ENCODE measurements at regions not wholly inside any gene's neighbourhood (a gene's known extent, or its start where the extent isn't known, plus 50 kb on each side); places are given as distances from the start of the nearest gene placed in this dataset.

DNA sequence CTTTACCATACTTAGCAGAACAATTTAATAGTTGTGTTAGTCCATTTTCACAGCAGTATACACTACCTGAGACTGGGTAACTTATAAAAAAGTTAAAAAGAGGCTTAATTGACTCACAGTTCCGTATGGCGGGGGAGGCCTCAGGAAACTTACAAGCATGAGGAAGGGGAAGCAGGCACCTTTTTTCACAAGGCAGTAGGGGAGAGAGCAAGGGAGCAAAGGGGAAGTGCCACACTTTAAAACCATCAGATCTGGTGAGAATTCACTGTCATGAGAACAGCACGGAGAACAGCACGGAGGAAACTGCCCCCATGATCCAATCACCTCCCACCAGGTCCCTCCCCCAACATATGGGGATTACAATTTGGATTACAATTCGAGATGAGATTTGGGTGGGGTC is 269.9 kb downstream of the MTRR start:
- H3K9me2 ChIP-seq (ENCODE audit: insufficient read depth, low read length): no peaks in the 10 kb centered on the region
- H3F3A ChIP-seq (ENCODE audit: insufficient read depth, low read length, poor library complexity, severe bottlenecking): no peaks in the 10 kb centered on the region
- no peak overlapping the region for H3K27ac ChIP-seq (ENCODE audit: low read length)
- no peaks in the 10 kb centered on the region for H3K36me3 ChIP-seq (ENCODE audit: insufficient read depth, low read length)
- H2AFZ ChIP-seq (ENCODE audit: low read depth, low read length): no peak overlapping the region
- no peak overlapping the region for H3K9ac ChIP-seq (ENCODE audit: low read length)
- no peak overlapping the region for H3K4me2 ChIP-seq (ENCODE audit: low read length)
- H4K20me1 ChIP-seq (ENCODE audit: insufficient read depth): no peaks in the 10 kb centered on the region
- H3K27me3 ChIP-seq (ENCODE audit: insufficient read depth, low read depth, low read length): no peaks in the 10 kb centered on the region
- no peaks in the 10 kb centered on the region for H3K79me2 ChIP-seq (replicated peaks; ENCODE audit: insufficient read depth, low read length)
- no peaks in the 10 kb centered on the region for H3K9me3 ChIP-seq (ENCODE audit: low read length)
- no peak for TF ChIP-seq CTCF (IDR thresholded peaks at IDR 0.05; ENCODE audit: poor library complexity, severe bottlenecking)
- no peak for TF ChIP-seq RAD21 (conservative IDR thresholded peaks at IDR 0.05)
- no peak for TF ChIP-seq TAF1 (IDR thresholded peaks at IDR 0.05; ENCODE audit: low read depth)
- no peak for TF ChIP-seq SMC3 (conservative IDR thresholded peaks at IDR 0.05; ENCODE audit: poor library complexity)
- no peak for TF ChIP-seq POLR2AphosphoS5 (IDR thresholded peaks at IDR 0.05)
- TF ChIP-seq REST (IDR thresholded peaks at IDR 0.05; ENCODE audit: borderline replicate concordance): no peak
- TF ChIP-seq MXI1 (conservative IDR thresholded peaks at IDR 0.05; ENCODE audit: poor library complexity, severe bottlenecking): no peak
- no peak for TF ChIP-seq EZH2 (IDR thresholded peaks at IDR 0.05; ENCODE audit: borderline replicate concordance, insufficient read depth, low read length, poor library complexity, severe bottlenecking)
- TF ChIP-seq EP300 (conservative IDR thresholded peaks at IDR 0.05; ENCODE audit: poor library complexity, severe bottlenecking): no peak
- no peak overlapping the region for H3K4me3 ChIP-seq (ENCODE audit: low read length)

DNA sequence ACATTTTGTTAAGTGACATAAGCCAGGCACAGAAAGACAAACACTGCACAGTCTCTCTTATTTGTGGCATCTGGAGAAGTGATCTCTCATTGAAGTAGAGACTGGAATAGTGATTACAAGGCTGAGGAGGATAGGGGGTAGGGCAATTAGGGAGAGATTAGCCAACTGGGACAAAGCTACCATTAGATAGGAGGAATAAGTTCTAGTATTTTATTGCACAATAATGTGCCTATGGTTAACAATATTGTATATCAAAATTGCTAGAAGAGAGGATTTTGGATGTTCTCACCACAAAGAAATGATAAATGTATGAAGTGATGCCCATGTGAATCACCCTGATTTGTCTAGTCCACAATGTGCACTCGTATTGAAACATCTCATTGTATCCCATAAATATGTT is 281.8 kb downstream of the MTRR start:
- Histone ChIP-seq H3K27me3 (ENCODE audit: insufficient read depth, low read depth, low read length) (no peaks in the 10 kb centered on the region), H3K9ac (ENCODE audit: low read length) (no peak overlapping the region), H3K9me3 (ENCODE audit: low read length) (no peaks in the 10 kb centered on the region), H4K20me1 (ENCODE audit: insufficient read depth) (no peaks in the 10 kb centered on the region), H3K27ac (ENCODE audit: low read length) (no peak overlapping the region), H3K4me3 (ENCODE audit: low read length) (no peak overlapping the region), H3K4me2 (ENCODE audit: low read length) (no peak overlapping the region), H3K9me2 (ENCODE audit: insufficient read depth, low read length) (no peaks in the 10 kb centered on the region), H3K79me2 (replicated peaks; ENCODE audit: insufficient read depth, low read length) (no peaks in the 10 kb centered on the region), H3F3A (ENCODE audit: insufficient read depth, low read length, poor library complexity, severe bottlenecking) (no peaks in the 10 kb centered on the region), H2AFZ (ENCODE audit: low read depth, low read length) (no peak overlapping the region), H3K36me3 (ENCODE audit: insufficient read depth, low read length) (no peaks in the 10 kb centered on the region)
- TF ChIP-seq CTCF (IDR thresholded peaks at IDR 0.05; ENCODE audit: poor library complexity, severe bottlenecking) (no peak), REST (IDR thresholded peaks at IDR 0.05; ENCODE audit: borderline replicate concordance) (no peak), EP300 (conservative IDR thresholded peaks at IDR 0.05; ENCODE audit: poor library complexity, severe bottlenecking) (no peak), EZH2 (IDR thresholded peaks at IDR 0.05; ENCODE audit: borderline replicate concordance, insufficient read depth, low read length, poor library complexity, severe bottlenecking) (no peak), TAF1 (IDR thresholded peaks at IDR 0.05; ENCODE audit: low read depth) (no peak), SMC3 (conservative IDR thresholded peaks at IDR 0.05; ENCODE audit: poor library complexity) (no peak), RAD21 (conservative IDR thresholded peaks at IDR 0.05) (no peak)

Data from neural cell (in vitro differentiated cells).